Aorta (tissue), 5 donors: ENCODE measurements at regions not wholly inside any gene's neighbourhood (a gene's known extent, or its start where the extent isn't known, plus 50 kb on each side); places are given as distances from the start of the nearest gene placed in this dataset.

Source experiments
- ATAC-seq: fragments of 200-7000 bp; cut with Tn5 transposase; one replicate; pipeline ENCODE4 v1.9.1; 2022; ENCODE audit warnings: moderate library complexity; ENCODE audit not compliant: low FRiP score
- DNase-seq, 2 donors: peaks; one replicate each; pipeline ENCODE4 v3.0.0-alpha.2; 2020
- H3K27ac ChIP-seq, 2 donors: one replicate each; pipeline ENCODE4 v1.5.1; 2013; ENCODE audit warnings: low read length in 2 of 2, mild to moderate bottlenecking in 2 of 2, moderate library complexity in 2 of 2, control low read depth in 1 of 2, inconsistent platforms in 1 of 2, low read depth in 1 of 2
- H3K27me3 ChIP-seq, 2 donors: one replicate each; pipeline ENCODE4 v1.6.1; 2013; ENCODE audit warnings: control low read depth in 1 of 2, low read length in 1 of 2, mild to moderate bottlenecking in 1 of 2, moderate library complexity in 1 of 2; ENCODE audit not compliant: insufficient read depth in 2 of 2, control insufficient read depth in 1 of 2
- H3K36me3 ChIP-seq, 2 donors: one replicate each; pipeline ENCODE4 v1.6.1; 2013; ENCODE audit warnings: control low read depth in 1 of 2, low read length in 1 of 2, mild to moderate bottlenecking in 1 of 2; ENCODE audit not compliant: insufficient read depth in 2 of 2, control insufficient read depth in 1 of 2
- H3K4me1 ChIP-seq, 2 donors: one replicate each; pipeline ENCODE4 v1.6.1; 2013; ENCODE audit warnings: low read length in 2 of 2, control low read depth in 1 of 2, mild to moderate bottlenecking in 1 of 2, moderate library complexity in 1 of 2; ENCODE audit not compliant: insufficient read depth in 2 of 2, control insufficient read depth in 1 of 2
- H3K4me3 ChIP-seq, 2 donors: one replicate each; pipeline ENCODE4 v1.5.1; 2013; ENCODE audit warnings: low read length in 2 of 2, control low read depth in 1 of 2, mild to moderate bottlenecking in 1 of 2
- H3K9me3 ChIP-seq: one replicate; pipeline ENCODE4 v1.6.1; 2013; ENCODE audit warnings: mild to moderate bottlenecking, low read length; ENCODE audit not compliant: control insufficient read depth
- WGBS, 2 donors: extraction: QIAGEN DNeasy Blood & Tissue Kit; methylation state at CpG; one replicate each; pipeline ENCODE4 v1.1.7; 2013; 5-methylcytosine and 5-hydroxymethylcytosine counted together
- intact Hi-C, 2 donors: fragments of 100-400 bp; cut with DNase I; formaldehyde crosslinking; loops; one replicate each; pipeline versions ENCODE4 v1.14.2 to v1.15.0; 2022
- donor health status: healthy with polysubstance abuse.
- donor health status: Bipolar disorder and iron deficiency.
- donor health status: DM: no; HTN: no; CAD: no.
- donor health status: DM: no; HTN: no; CAD: no.
- donor health status: DM: yes; HTN: yes; CAD: no.

DNA sequence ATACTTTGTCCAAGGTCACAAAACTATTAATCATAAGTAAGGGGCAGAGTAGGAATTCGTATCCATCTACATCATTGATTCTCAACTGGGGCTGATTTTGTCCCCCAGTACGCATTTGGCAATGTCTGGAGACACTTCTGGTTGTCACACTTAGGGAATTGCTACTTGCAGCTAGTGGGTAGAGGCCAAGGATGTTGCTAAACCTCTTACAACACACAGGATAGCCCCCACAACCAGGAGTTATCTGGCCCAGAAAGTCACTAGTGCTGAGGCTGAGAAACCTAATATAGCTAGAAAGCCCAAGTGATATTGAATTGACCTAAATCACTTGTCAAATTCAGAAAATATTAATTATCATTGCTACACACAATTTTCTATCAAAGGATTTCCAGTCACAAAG is 120.4 kb upstream of the ABCA1 start:
- no peak overlapping the region for H3K4me3 ChIP-seq
- no peaks in the 10 kb centered on the region for H3K9me3 ChIP-seq
- intact Hi-C loops: no loop called here
- H3K27me3 ChIP-seq: no peaks in the 10 kb centered on the region
- H3K36me3 ChIP-seq: no peaks in the 10 kb centered on the region
- no peak overlapping the region for H3K27ac ChIP-seq
- DNase-seq: no peak
- H3K4me1 ChIP-seq: no peaks in the 10 kb centered on the region
- WGBS, 2 donors: 40 to 79% methylated on average over 2 of the region's 2 CpGs
- ATAC-seq: no peak

DNA sequence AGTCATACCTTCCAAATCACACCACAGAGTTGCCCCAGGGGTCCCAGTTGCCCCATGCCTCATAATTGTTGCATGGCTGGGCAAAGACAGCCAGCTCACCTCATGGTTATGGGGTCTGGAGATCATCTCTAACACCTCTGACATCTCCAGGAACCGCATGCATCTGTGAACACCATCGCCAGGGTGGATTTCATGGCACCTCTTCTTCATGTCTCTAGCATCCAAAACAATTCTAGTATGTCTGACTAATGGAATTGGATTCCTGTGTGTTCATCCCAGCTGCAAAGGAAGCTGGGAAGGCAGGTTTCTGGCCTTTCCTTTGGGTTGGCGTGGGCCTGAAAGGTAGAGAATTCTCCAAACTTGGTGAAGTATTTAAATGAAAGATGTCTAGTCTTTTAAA is 122.3 kb upstream of the ABCA1 start:
- WGBS, 2 donors: 65 to 82% methylated on average over 3 of the region's 3 CpGs
- no peak for ATAC-seq
- DNase-seq: no peak
- no peaks in the 10 kb centered on the region for H3K27me3 ChIP-seq
- H3K36me3 ChIP-seq: no peaks in the 10 kb centered on the region
- no peak overlapping the region for H3K27ac ChIP-seq
- no peaks in the 10 kb centered on the region for H3K4me1 ChIP-seq
- intact Hi-C loops: no loop called here
- H3K9me3 ChIP-seq: no peaks in the 10 kb centered on the region
- no peak overlapping the region for H3K4me3 ChIP-seq

DNA sequence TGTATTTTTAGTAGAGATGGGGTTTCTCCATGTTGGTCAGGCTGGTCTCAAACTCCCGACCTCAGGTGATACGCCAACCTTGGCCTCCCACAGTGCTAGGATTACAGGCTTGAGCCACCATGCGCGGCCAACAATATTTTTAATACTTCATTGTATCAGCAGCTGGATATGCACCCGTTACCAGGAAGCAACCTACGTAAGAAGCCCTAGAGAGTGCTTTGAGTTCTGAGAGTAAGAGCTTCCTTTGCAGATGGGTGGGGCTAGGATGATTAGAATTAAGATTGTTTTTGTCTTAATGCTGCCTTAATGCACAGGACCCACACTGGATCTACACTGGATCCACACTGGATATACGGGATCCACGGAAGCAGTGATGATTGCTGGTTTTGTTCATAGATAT is 123.9 kb upstream of the ABCA1 start:
- Histone ChIP-seq H3K36me3 (no peaks in the 10 kb centered on the region), H3K27ac (no peak overlapping the region), H3K9me3 (no peaks in the 10 kb centered on the region), H3K4me3 (no peak overlapping the region), H3K27me3 (no peaks in the 10 kb centered on the region), H3K4me1 (no peaks in the 10 kb centered on the region)
- ATAC-seq (no peak), DNase-seq (no peak)
- 83 to 85% methylated on average over 8 of the region's 8 CpGs for WGBS, 2 donors
- intact Hi-C loops: no loop called here

DNA sequence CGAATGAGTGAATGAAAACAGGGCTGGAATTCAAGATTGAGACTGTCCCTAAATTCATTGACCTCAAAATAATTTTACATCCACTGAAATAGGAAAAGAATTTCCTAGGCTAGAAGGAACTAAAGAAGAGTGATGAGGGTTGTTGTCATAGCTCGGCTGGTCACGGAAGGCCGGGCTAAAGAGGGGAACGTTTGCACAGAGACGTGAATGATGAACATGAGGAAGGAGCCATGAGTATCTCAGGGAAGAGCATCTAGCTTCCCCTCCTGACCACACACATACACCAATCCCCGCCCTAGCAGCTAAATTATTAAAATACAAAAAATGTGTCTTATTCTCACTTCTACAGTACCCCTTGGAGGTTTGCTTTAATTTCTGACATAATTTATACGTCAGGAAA is 124.4 kb upstream of the ABCA1 start:
- no peaks in the 10 kb centered on the region for H3K27me3 ChIP-seq
- WGBS, 2 donors: 65 to 78% methylated on average over 8 of the region's 8 CpGs
- intact Hi-C loops: no loop called here

DNA sequence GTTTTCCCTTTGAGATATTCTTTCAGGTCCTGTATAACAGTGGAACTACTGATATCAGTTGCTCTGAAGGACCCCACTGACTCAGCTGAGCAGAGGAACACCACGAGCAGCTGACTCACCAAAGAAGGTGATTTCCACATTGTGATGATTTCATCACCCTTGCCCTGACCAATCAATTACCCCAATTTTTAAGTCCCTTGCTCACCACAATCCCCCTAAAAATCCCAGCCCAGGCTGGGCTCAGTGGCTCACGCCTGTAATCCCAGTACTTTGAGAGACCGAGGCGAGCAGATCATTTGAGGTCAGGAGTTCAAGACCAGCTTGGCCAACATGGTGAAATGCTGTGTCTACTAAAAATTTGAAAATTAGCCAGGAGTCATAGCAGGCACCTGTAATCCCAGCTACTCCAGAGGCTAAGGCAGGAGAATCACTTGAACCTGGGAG is 125.3 kb upstream of the ABCA1 start:
- no peaks in the 10 kb centered on the region for H3K9me3 ChIP-seq
- no peaks in the 10 kb centered on the region for H3K36me3 ChIP-seq
- no peaks in the 10 kb centered on the region for H3K4me1 ChIP-seq
- WGBS, 2 donors: 87 to 88% methylated on average over 4 of the region's 4 CpGs
- intact Hi-C loops: no loop called here
- H3K27me3 ChIP-seq: no peaks in the 10 kb centered on the region
- H3K4me3 ChIP-seq: no peak overlapping the region
- ATAC-seq (no peak), DNase-seq (peak in 1 of 2 donors; percentile 54)
- no peak overlapping the region for H3K27ac ChIP-seq

More for the DNA sequence above, 124.4 kb upstream of the ABCA1 start:
- no peaks in the 10 kb centered on the region for H3K4me1 ChIP-seq
- H3K27ac ChIP-seq: no peak overlapping the region
- no peaks in the 10 kb centered on the region for H3K36me3 ChIP-seq
- DNase-seq (peak in 1 of 2 donors; percentile 59), ATAC-seq (no peak)
- no peak overlapping the region for H3K4me3 ChIP-seq
- no peaks in the 10 kb centered on the region for H3K9me3 ChIP-seq

DNA sequence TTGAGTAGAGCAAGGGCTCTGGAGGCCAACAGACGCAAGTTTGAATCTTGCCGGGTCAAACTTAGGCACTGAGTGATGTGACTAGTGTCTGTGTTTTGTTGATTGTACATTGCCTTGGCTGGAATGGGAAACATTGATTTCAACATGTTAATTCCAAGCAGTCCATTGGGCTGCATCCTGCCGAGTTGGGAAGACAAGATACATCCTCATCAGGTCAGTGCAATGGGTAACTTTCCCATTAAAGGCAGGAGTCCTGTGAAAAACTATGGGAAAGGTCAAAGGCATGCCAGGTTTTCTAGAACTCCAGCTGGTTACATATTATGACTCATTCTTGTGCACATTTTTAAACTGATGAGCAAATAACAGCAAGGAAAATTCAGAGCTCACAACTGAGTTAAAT is 126.5 kb upstream of the ABCA1 start:
- intact Hi-C loops: no loop called here
- no peak for DNase-seq
- 72 to 82% methylated on average over 3 of the region's 3 CpGs for WGBS, 2 donors

DNA sequence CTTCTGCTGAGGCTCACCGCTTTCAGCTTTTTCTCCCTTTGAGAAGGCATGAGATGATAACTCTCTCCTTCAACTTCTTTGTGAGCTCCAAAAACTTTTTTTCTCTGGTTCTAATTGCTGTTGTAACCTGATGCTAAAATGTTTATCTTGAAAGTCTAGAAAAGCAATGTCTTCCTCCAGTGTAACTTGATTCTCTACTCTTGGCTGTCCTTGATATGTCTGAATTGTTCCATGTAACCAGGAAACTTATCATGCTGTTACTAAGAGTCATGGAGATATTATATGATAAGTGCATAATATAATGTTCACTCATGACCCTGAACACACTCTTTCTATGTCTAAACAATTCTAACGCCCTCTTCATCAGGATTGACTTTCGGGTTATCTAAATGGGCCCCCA is 128.0 kb upstream of the ABCA1 start:
- intact Hi-C loops: no loop called here

More for the DNA sequence above, 126.5 kb upstream of the ABCA1 start:
- no peaks in the 10 kb centered on the region for H3K4me1 ChIP-seq
- no peaks in the 10 kb centered on the region for H3K9me3 ChIP-seq
- ATAC-seq: no peak
- no peak overlapping the region for H3K4me3 ChIP-seq
- H3K36me3 ChIP-seq: no peaks in the 10 kb centered on the region
- H3K27me3 ChIP-seq: no peaks in the 10 kb centered on the region
- no peak overlapping the region for H3K27ac ChIP-seq

DNA sequence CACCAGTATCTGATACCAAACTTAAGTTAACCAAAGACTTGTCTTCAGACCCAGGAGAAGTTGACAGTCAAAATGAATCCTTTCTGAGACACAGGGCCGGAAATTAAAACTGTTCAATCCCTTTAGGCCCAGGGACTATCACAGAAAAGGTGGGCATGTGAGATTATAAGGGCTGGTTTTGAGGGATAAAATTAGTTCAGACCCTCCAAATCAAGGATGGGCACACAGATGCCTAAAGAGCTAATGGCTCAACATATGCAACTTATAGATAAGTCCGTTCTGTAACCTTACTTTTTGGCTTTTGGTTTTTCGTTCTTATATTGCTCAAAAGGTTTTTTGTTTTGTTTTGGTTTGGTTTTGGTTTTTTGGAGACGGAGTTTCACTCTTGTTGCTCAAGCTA is 129.6 kb upstream of the ABCA1 start:
- DNase-seq: no peak
- Histone ChIP-seq H3K9me3 (no peaks in the 10 kb centered on the region), H3K27me3 (no peaks in the 10 kb centered on the region), H3K36me3 (no peaks in the 10 kb centered on the region), H3K4me1 (no peaks in the 10 kb centered on the region), H3K27ac (no peak overlapping the region), H3K4me3 (no peak overlapping the region)
- intact Hi-C loops: no loop called here
- no peak for ATAC-seq
- 84 to 97% methylated on average over 4 of the region's 4 CpGs for WGBS, 2 donors

More for the DNA sequence above, 128.0 kb upstream of the ABCA1 start:
- H3K9me3 ChIP-seq: no peaks in the 10 kb centered on the region
- no peak overlapping the region for H3K4me3 ChIP-seq
- no peaks in the 10 kb centered on the region for H3K4me1 ChIP-seq
- no peak overlapping the region for H3K27ac ChIP-seq
- no peak for DNase-seq
- H3K36me3 ChIP-seq: no peaks in the 10 kb centered on the region
- no peak for ATAC-seq
- H3K27me3 ChIP-seq: no peaks in the 10 kb centered on the region
- WGBS, 2 donors: 67 to 68% methylated on average over 3 of the region's 3 CpGs

DNA sequence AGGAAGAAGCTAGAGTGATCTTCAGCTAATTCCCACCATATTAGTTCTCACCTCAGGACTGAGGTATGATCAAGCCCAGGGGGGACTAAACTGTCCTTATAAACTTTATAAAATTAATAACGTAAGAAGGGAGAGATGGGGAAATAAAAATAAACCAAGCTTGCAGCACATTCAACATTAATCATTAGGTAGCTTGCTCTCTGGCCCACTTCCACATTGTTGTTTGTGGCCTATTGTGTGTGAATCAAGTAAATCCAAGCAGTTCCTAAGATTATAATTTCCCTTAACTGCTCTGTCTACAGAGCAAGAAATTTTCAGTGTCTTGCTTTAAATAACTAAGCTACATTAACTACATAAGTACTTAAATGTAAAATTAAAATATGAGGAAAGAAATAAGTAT is 131.3 kb upstream of the ABCA1 start:
- H3K9me3 ChIP-seq: no peaks in the 10 kb centered on the region
- 73% methylated on average over 1 of the region's 1 CpG for WGBS, 2 donors
- H3K27me3 ChIP-seq: no peaks in the 10 kb centered on the region
- H3K4me1 ChIP-seq: no peaks in the 10 kb centered on the region
- DNase-seq: no peak
- no peaks in the 10 kb centered on the region for H3K36me3 ChIP-seq
- no peak for ATAC-seq
- no peak overlapping the region for H3K27ac ChIP-seq
- H3K4me3 ChIP-seq: no peak overlapping the region
- intact Hi-C loops: no loop called here
